ENCODE measurements at regions not wholly inside any gene's neighbourhood (a gene's known extent, or its start where the extent isn't known, plus 50 kb on each side); places are given as distances from the start of the nearest gene placed in this dataset.

DNA sequence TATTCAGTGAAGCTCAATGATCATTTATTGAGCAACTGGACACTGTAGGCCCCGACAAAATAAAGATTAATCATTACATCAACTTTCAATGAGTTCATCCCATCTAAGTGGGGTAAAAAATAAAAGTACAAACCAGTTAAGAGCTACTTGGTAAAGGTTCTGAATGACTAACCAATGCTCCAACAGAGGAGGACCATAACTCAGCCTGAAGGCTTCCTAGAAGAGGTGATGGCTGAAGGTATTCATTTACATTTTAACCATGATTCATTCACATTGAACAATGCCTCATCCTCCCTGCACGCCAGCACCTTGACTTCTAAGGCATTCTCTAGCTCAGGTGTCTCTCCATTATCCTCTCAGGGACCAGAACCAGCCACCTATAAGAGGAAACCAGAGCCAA lies 201.4 kb downstream of the ZNF462 start:
- TF ChIP-seq, protein P1, sequence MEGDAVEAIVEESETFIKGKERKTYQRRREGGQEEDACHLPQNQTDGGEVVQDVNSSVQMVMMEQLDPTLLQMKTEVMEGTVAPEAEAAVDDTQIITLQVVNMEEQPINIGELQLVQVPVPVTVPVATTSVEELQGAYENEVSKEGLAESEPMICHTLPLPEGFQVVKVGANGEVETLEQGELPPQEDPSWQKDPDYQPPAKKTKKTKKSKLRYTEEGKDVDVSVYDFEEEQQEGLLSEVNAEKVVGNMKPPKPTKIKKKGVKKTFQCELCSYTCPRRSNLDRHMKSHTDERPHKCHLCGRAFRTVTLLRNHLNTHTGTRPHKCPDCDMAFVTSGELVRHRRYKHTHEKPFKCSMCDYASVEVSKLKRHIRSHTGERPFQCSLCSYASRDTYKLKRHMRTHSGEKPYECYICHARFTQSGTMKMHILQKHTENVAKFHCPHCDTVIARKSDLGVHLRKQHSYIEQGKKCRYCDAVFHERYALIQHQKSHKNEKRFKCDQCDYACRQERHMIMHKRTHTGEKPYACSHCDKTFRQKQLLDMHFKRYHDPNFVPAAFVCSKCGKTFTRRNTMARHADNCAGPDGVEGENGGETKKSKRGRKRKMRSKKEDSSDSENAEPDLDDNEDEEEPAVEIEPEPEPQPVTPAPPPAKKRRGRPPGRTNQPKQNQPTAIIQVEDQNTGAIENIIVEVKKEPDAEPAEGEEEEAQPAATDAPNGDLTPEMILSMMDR (conservative IDR thresholded peaks at IDR 0.05; ENCODE audit: low read length): no peak
- H3K4me3 ChIP-seq (ENCODE audit: low read length): no peak overlapping the region
- DNase-seq (ENCODE audit: low read depth): no peak

DNA sequence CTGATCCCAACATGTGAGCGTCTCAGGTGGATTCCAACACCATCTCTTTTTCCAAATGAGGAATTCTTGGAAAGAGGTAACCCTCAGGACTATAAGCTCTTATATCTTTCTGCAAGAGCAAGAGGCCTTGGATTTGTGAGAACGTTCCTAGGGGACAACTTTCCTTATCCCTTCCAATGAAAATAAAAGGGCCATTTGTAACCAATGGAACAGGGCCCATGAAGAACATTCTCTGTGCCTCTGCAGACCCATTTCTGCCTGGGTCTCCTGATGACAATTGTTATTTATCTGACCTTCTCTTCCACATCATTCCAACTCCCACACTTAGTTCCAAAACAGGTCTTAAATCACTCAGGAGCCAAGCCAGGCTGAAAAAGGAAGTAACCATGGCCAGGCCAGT lies 202.6 kb downstream of the ZNF462 start:
- no peak for DNase-seq (ENCODE audit: low read depth)
- no peak overlapping the region for H3K4me3 ChIP-seq (ENCODE audit: low read length)
- TF ChIP-seq, protein P1 (conservative IDR thresholded peaks at IDR 0.05; ENCODE audit: low read length): no peak

- TF ChIP-seq, protein P1 (conservative IDR thresholded peaks at IDR 0.05; ENCODE audit: low read length): no peak
- no peak for DNase-seq (ENCODE audit: low read depth)
- H3K4me3 ChIP-seq (ENCODE audit: low read length): no peak overlapping the region
Measured at GRCh38 chr9:107067739-107068416, 204.9 kb downstream of the ZNF462 start.

DNA sequence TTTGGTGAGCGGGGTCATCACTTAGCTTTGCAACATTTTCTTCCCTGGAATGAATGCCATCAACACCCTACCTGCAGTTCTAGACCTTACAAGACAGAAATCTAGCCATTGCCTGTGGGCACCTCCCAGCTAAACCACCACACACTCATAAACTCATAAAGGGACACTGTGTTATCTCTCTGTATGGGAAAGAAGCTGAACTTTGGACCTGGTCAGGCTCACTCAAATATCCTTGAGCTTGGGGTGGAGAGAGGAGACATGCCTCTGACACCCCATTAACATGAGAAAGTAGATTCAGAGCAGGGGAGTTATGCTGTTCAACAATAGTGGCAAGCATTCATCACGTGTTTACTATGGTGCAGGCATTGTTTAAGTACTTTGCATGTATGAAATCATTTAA lies 205.6 kb downstream of the ZNF462 start:
- no peak overlapping the region for H3K4me3 ChIP-seq (ENCODE audit: low read length)
- TF ChIP-seq, protein P1 (conservative IDR thresholded peaks at IDR 0.05; ENCODE audit: low read length): no peak
- no peak for DNase-seq (ENCODE audit: low read depth)

- TF ChIP-seq, protein P1 (conservative IDR thresholded peaks at IDR 0.05; ENCODE audit: low read length): no peak
- DNase-seq (ENCODE audit: low read depth): no peak
- no peak overlapping the region for H3K4me3 ChIP-seq (ENCODE audit: low read length)
Measured at GRCh38 chr9:107070586-107070985, 207.6 kb downstream of the ZNF462 start.

- TF ChIP-seq, protein P1 (conservative IDR thresholded peaks at IDR 0.05; ENCODE audit: low read length): no peak
- DNase-seq (ENCODE audit: low read depth): no peak
- H3K4me3 ChIP-seq (ENCODE audit: low read length): no peak overlapping the region
Measured at GRCh38 chr9:107078061-107078460, 205.0 kb upstream of the RAD23B start.

DNA sequence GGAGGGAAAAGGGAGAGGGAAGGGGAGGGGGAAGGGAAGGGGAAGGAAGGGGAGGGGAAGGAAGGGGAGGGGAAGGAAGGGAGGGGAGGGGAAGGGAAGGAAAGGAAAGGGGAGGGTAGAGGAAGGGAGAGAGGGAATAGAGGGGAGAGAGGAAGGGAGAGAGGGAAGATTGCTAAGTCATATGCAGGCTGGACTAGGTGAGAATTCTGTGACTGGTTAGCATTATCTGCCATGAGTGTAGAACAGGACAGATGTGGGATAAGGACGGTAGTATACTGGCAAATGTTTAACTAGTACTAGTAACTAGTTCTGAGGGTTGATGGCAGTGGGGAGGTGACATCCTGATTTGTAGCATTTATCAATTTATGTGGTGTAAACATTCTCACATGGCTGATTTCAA lies 203.5 kb upstream of the RAD23B start:
- no peak for DNase-seq (ENCODE audit: low read depth)
- TF ChIP-seq, protein P1 (conservative IDR thresholded peaks at IDR 0.05; ENCODE audit: low read length): no peak
- no peak overlapping the region for H3K4me3 ChIP-seq (ENCODE audit: low read length)

Data from AG10803 (cell line).